GM12878 (cell line): ENCODE measurements at regions not wholly inside any gene's neighbourhood (a gene's known extent, or its start where the extent isn't known, plus 50 kb on each side); places are given as distances from the start of the nearest gene placed in this dataset.

ENCODE experiments used
- ATAC-seq: fragments of 200-7000 bp; cut with Tn5 transposase; 3 replicates; pipeline ENCODE4 v1.9.1; 2020; ENCODE audit warnings: mild to moderate bottlenecking, moderate library complexity
- BruUV-seq: library from RNA; stranded (reverse); fragments of 400-500 nt; replicated peaks from 2 replicates; lab custom pipeline; 2021; lab: Mats Ljungman, UMichigan
- CTCF ChIA-PET: fragments of 300-600 bp; sonication (Branson Sonifier 250); formaldehyde crosslinking; extraction: SDS; loops from one replicate; lab custom pipeline; 2021; ENCODE audit warnings: inconsistent platforms; lab: Yijun Ruan, JAX
- POLR2A ChIA-PET: fragments of 350-600 bp; formaldehyde crosslinking; extraction: SDS; loops from one replicate; lab custom pipeline; 2021; ENCODE audit warnings: inconsistent platforms; lab: Charles Lee
- RAD21 ChIA-PET: fragments of 300-600 bp; sonication (Branson Sonifier 250); formaldehyde crosslinking; loops from one replicate; lab custom pipeline; 2023; ENCODE audit warnings: antibody characterized with exemption; ENCODE audit not compliant: unreplicated experiment; lab: Charles Lee
- SMC1A ChIA-PET: fragments of 300-600 bp; sonication (Branson Sonifier 250); formaldehyde crosslinking; loops from one replicate; lab custom pipeline; 2023; ENCODE audit not compliant: unreplicated experiment, uncharacterized antibody; lab: Charles Lee
- DNase-seq: peaks from one replicate; pipeline ENCODE4 v3.0.0-alpha.2; 2011; ENCODE audit warnings: low read depth, low spot score
- FAIRE-seq: peaks from 3 replicates; lab custom pipeline; 2011; peaks lifted over from hg19 to GRCh38; lab: Jason Lieb, UNC
- H2AFZ ChIP-seq: 2 replicates; pipeline ENCODE4 v1.6.0; 2011; ENCODE audit warnings: low read depth, low read length, control low read depth; ENCODE audit not compliant: control insufficient read depth
- H3K27ac ChIP-seq: 2 replicates; pipeline ENCODE4 v1.5.1; 2011; ENCODE audit warnings: control low read depth; ENCODE audit not compliant: control insufficient read depth, insufficient read depth
- H3K27me3 ChIP-seq, 2 experiments: replicated peaks in 1 of 2; 2 replicates each; pipeline versions ENCODE4 v1.6.0 to v1.6.1; 2011; ENCODE audit warnings: low read length in 1 of 2; ENCODE audit not compliant: control insufficient read depth in 2 of 2, insufficient read depth in 2 of 2
- H3K36me3 ChIP-seq, 2 experiments: 2 replicates each; pipeline ENCODE4 v1.5.1; 2011; ENCODE audit warnings: low read length in 1 of 2; ENCODE audit not compliant: control insufficient read depth in 2 of 2, insufficient read depth in 2 of 2
- H3K4me1 ChIP-seq: 2 replicates; pipeline ENCODE4 v1.6.1; 2011; ENCODE audit warnings: mild to moderate bottlenecking, low read length, moderate library complexity, mixed read lengths; ENCODE audit not compliant: control insufficient read depth, insufficient read depth
- H3K4me2 ChIP-seq: 2 replicates; pipeline ENCODE4 v1.6.0; 2011; ENCODE audit warnings: control low read depth; ENCODE audit not compliant: control insufficient read depth, insufficient read depth
- H3K4me3 ChIP-seq: fragments of 200-600 bp; sonication (generic); 2 replicates; pipeline ENCODE4 v1.5.1; 2016
- H3K79me2 ChIP-seq: 2 replicates; pipeline ENCODE4 v1.6.0; 2011; ENCODE audit warnings: low read length; ENCODE audit not compliant: control insufficient read depth, insufficient read depth
- H3K9ac ChIP-seq: 2 replicates; pipeline ENCODE4 v1.8.0; 2011; ENCODE audit warnings: low read length, control low read depth, mixed read lengths; ENCODE audit not compliant: control insufficient read depth, insufficient read depth
- H3K9me3 ChIP-seq: replicated peaks from 3 replicates; pipeline ENCODE4 v1.5.1; 2011; ENCODE audit warnings: mild to moderate bottlenecking, low read length; ENCODE audit not compliant: control insufficient read depth, insufficient read depth
- H4K20me1 ChIP-seq: 2 replicates; pipeline ENCODE4 v1.6.0; 2011; ENCODE audit not compliant: control insufficient read depth, insufficient read depth
- CHD4 ChIP-seq: fragments of 200-600 bp; sonication (generic); IDR thresholded peaks from 2 replicates; pipeline ENCODE4 v1.6.1; 2016; ENCODE audit warnings: mild to moderate bottlenecking
- HDGF ChIP-seq: fragments of 450-650 bp; IDR thresholded peaks from 2 replicates; pipeline ENCODE4 v1.6.1; 2016; ENCODE audit warnings: antibody characterized with exemption
- KAT2A ChIP-seq: conservative IDR thresholded peaks from 2 replicates; pipeline ENCODE4 v1.6.1; 2011; ENCODE audit warnings: low read depth, low read length; ENCODE audit not compliant: control insufficient read depth
- NFIC ChIP-seq: IDR thresholded peaks from 2 replicates; pipeline ENCODE4 v1.6.1; 2012; ENCODE audit warnings: low read depth, mild to moderate bottlenecking, inconsistent platforms, low read length, moderate library complexity
- NR2F1 ChIP-seq: fragments of 450-650 bp; conservative IDR thresholded peaks from 2 replicates; pipeline ENCODE4 v1.6.1; 2017; ENCODE audit warnings: mild to moderate bottlenecking
- PAX8 ChIP-seq: fragments of 450-650 bp; IDR thresholded peaks from 2 replicates; pipeline ENCODE4 v1.6.1; 2017; ENCODE audit warnings: mild to moderate bottlenecking, moderate library complexity
- SIX5 ChIP-seq: IDR thresholded peaks from 2 replicates; pipeline ENCODE4 v1.6.1; 2011; ENCODE audit warnings: mild to moderate bottlenecking, low read depth, low read length, moderate library complexity; ENCODE audit not compliant: severe bottlenecking
- SPI1 ChIP-seq: IDR thresholded peaks from 2 replicates; pipeline ENCODE4 v1.6.1; 2011; ENCODE audit warnings: low read depth, mild to moderate bottlenecking, low read length, moderate library complexity, borderline replicate concordance; ENCODE audit not compliant: insufficient read depth
- SREBF2 ChIP-seq: IDR thresholded peaks from 2 replicates; pipeline ENCODE4 v1.6.1; 2012; ENCODE audit warnings: mild to moderate bottlenecking, low read length
- SUPT20H ChIP-seq: IDR thresholded peaks from 2 replicates; pipeline ENCODE4 v1.6.1; 2011; ENCODE audit warnings: low read depth, mild to moderate bottlenecking, low read length, moderate library complexity, borderline replicate concordance; ENCODE audit not compliant: control insufficient read depth
- ZBED1 ChIP-seq: IDR thresholded peaks from 2 replicates; pipeline ENCODE4 v1.6.1; 2016; ENCODE audit warnings: borderline replicate concordance
- WGBS: methylation state at CpG from one replicate; pipeline ENCODE4 v1.1.6; 2016; ENCODE audit warnings: low lambda C conversion rate; ENCODE audit not compliant: insufficient replicate concordance, insufficient coverage; ENCODE audit errors: missing lambda C conversion rate; 5-methylcytosine and 5-hydroxymethylcytosine counted together
- in situ Hi-C: fragments of 300-500 bp; cut with MboI; formaldehyde crosslinking; loops from 9 replicates; pipeline ENCODE4 v1.14.3; 2018; ENCODE audit warnings: mixed read lengths
- intact Hi-C: fragments of 100-400 bp; cut with micrococcal nuclease; formaldehyde crosslinking; loops from one replicate; pipeline ENCODE4 v1.14.2; 2022; ENCODE audit not compliant: unreplicated experiment
- TF ChIP-seq, protein P1 (sequence below): fragments of 450-650 bp; IDR thresholded peaks from 2 replicates; pipeline ENCODE4 v1.6.1; 2017; ENCODE audit warnings: mild to moderate bottlenecking, moderate library complexity
- TF ChIP-seq, protein P2 (sequence below): fragments of 450-650 bp; IDR thresholded peaks from 2 replicates; pipeline ENCODE4 v1.6.1; 2017; ENCODE audit warnings: antibody characterized with exemption, mild to moderate bottlenecking, moderate library complexity
- TF ChIP-seq, protein P3 (sequence below): fragments of 450-650 bp; IDR thresholded peaks from 2 replicates; pipeline ENCODE4 v1.6.1; 2016; ENCODE audit warnings: mild to moderate bottlenecking
- TF ChIP-seq, protein P4 (sequence below): fragments of 450-650 bp; IDR thresholded peaks from 2 replicates; pipeline ENCODE4 v1.6.1; 2017; ENCODE audit warnings: borderline replicate concordance

DNA sequence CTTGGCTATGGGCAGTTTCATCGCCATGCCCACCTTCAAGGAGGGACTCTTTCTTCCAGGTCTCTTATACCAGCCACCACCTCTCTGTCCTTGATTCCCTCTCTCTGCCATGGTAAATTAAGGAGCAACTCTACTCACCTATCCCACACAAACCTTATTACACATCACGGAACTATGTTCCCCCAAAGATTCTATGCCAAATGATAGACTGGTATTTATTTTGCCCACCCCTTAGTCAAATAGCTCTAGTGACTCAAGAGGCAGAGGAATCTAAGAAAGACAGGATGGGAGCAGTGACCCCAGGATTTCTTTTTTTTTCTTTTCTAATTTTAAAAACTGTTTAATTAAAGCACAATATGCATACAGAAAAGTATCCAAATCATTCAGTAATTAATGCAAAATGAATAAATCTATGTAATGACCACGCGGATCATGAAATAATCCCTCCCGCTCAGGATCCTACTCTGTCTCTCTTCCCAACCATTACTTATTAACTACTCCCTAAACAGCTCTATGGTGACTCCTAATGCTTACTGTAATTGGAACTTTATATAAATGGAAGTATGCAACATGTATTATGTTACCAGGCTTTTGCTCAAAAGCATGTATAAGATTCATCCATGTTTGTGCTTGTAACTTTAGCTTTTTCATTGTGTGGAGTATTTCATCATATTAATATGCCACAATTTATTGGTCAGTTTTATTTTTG, 410.8 kb upstream of the RASGRP1 start:
- intact Hi-C loops, result no loop called here
- H3K4me3 ChIP-seq, result no peak overlapping the region
- no peak overlapping the region for H3K4me2 ChIP-seq
- WGBS, result 21% methylated on average over 5 of the region's 5 CpGs
- no peak overlapping the region for H2AFZ ChIP-seq
- ChIA-PET CTCF (interaction anchor here (0.7 kb wide), 1 partner anchor 12 kb away, joined by 3 read pairs; no protein-coding TSS in a partner anchor), SMC1A (interaction anchor here (0.6 kb wide), 1 partner anchor 913 kb away, joined by 5 read pairs; no protein-coding TSS in a partner anchor), RAD21 (no interaction called here), POLR2A (no interaction called here)
- H4K20me1 ChIP-seq, result no peaks in the 10 kb centered on the region
- DNase-seq (no peak), FAIRE-seq (no peak), ATAC-seq (no peak)
- no peak overlapping the region for H3K9ac ChIP-seq
- no peaks in the 10 kb centered on the region for H3K27me3 ChIP-seq
- in situ Hi-C loops, result no loop called here
- no peak overlapping the region for H3K27ac ChIP-seq
- no peaks in the 10 kb centered on the region for H3K9me3 ChIP-seq
- H3K4me1 ChIP-seq, result no peaks in the 10 kb centered on the region
- no peaks in the 10 kb centered on the region for H3K79me2 ChIP-seq
- no TSS peak for BruUV-seq
- no peaks in the 10 kb centered on the region for H3K36me3 ChIP-seq
- no peak for TF ChIP-seq HDGF
- no peak for TF ChIP-seq ZBED1
- no peak for TF ChIP-seq NFIC
- no peak for TF ChIP-seq CHD4
- TF ChIP-seq, protein P1, sequence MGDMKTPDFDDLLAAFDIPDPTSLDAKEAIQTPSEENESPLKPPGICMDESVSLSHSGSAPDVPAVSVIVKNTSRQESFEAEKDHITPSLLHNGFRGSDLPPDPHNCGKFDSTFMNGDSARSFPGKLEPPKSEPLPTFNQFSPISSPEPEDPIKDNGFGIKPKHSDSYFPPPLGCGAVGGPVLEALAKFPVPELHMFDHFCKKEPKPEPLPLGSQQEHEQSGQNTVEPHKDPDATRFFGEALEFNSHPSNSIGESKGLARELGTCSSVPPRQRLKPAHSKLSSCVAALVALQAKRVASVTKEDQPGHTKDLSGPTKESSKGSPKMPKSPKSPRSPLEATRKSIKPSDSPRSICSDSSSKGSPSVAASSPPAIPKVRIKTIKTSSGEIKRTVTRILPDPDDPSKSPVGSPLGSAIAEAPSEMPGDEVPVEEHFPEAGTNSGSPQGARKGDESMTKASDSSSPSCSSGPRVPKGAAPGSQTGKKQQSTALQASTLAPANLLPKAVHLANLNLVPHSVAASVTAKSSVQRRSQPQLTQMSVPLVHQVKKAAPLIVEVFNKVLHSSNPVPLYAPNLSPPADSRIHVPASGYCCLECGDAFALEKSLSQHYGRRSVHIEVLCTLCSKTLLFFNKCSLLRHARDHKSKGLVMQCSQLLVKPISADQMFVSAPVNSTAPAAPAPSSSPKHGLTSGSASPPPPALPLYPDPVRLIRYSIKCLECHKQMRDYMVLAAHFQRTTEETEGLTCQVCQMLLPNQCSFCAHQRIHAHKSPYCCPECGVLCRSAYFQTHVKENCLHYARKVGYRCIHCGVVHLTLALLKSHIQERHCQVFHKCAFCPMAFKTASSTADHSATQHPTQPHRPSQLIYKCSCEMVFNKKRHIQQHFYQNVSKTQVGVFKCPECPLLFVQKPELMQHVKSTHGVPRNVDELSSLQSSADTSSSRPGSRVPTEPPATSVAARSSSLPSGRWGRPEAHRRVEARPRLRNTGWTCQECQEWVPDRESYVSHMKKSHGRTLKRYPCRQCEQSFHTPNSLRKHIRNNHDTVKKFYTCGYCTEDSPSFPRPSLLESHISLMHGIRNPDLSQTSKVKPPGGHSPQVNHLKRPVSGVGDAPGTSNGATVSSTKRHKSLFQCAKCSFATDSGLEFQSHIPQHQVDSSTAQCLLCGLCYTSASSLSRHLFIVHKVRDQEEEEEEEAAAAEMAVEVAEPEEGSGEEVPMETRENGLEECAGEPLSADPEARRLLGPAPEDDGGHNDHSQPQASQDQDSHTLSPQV, result no peak
- TF ChIP-seq, protein P2, sequence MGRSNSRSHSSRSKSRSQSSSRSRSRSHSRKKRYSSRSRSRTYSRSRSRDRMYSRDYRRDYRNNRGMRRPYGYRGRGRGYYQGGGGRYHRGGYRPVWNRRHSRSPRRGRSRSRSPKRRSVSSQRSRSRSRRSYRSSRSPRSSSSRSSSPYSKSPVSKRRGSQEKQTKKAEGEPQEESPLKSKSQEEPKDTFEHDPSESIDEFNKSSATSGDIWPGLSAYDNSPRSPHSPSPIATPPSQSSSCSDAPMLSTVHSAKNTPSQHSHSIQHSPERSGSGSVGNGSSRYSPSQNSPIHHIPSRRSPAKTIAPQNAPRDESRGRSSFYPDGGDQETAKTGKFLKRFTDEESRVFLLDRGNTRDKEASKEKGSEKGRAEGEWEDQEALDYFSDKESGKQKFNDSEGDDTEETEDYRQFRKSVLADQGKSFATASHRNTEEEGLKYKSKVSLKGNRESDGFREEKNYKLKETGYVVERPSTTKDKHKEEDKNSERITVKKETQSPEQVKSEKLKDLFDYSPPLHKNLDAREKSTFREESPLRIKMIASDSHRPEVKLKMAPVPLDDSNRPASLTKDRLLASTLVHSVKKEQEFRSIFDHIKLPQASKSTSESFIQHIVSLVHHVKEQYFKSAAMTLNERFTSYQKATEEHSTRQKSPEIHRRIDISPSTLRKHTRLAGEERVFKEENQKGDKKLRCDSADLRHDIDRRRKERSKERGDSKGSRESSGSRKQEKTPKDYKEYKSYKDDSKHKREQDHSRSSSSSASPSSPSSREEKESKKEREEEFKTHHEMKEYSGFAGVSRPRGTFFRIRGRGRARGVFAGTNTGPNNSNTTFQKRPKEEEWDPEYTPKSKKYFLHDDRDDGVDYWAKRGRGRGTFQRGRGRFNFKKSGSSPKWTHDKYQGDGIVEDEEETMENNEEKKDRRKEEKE, result no peak
- no peak for TF ChIP-seq SPI1
- TF ChIP-seq PAX8, result no peak
- TF ChIP-seq NR2F1, result no peak
- TF ChIP-seq, protein P3, sequence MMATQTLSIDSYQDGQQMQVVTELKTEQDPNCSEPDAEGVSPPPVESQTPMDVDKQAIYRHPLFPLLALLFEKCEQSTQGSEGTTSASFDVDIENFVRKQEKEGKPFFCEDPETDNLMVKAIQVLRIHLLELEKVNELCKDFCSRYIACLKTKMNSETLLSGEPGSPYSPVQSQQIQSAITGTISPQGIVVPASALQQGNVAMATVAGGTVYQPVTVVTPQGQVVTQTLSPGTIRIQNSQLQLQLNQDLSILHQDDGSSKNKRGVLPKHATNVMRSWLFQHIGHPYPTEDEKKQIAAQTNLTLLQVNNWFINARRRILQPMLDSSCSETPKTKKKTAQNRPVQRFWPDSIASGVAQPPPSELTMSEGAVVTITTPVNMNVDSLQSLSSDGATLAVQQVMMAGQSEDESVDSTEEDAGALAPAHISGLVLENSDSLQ, result no peak
- no peak for TF ChIP-seq KAT2A
- TF ChIP-seq SUPT20H, result no peak
- no peak for TF ChIP-seq SREBF2
- TF ChIP-seq, protein P4, sequence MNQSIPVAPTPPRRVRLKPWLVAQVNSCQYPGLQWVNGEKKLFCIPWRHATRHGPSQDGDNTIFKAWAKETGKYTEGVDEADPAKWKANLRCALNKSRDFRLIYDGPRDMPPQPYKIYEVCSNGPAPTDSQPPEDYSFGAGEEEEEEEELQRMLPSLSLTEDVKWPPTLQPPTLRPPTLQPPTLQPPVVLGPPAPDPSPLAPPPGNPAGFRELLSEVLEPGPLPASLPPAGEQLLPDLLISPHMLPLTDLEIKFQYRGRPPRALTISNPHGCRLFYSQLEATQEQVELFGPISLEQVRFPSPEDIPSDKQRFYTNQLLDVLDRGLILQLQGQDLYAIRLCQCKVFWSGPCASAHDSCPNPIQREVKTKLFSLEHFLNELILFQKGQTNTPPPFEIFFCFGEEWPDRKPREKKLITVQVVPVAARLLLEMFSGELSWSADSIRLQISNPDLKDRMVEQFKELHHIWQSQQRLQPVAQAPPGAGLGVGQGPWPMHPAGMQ, result no peak
- TF ChIP-seq SIX5, result no peak
